ENCODE measurements at regions not wholly inside any gene's neighbourhood (a gene's known extent, or its start where the extent isn't known, plus 50 kb on each side); places are given as distances from the start of the nearest gene placed in this dataset.
"Not testable (repeated sequence)": the region's sequence is repeated elsewhere in the genome, so short reads cannot be mapped to it uniquely, and the experiment has no call there.

GRCh38 chr1:224548676-224549075 lies 67.4 kb upstream of the CNIH3 start:
- Histone ChIP-seq H3K4me1 (ENCODE audit: insufficient read depth, low read length) (peaks cover 12% of the 10 kb centered on the region), H3K9me3 (ENCODE audit: low read depth, low read length) (no peaks in the 10 kb centered on the region), H3K4me3 (ENCODE audit: insufficient read depth, low read length) (no peak overlapping the region), H3K27me3 (ENCODE audit: insufficient read depth, low read length) (no peaks in the 10 kb centered on the region), H3K27ac (ENCODE audit: low read depth, low read length) (no peak overlapping the region), H4K20me1 (ENCODE audit: insufficient read depth, low read length) (no peaks in the 10 kb centered on the region), H3K36me3 (ENCODE audit: insufficient read depth, low read length) (no peaks in the 10 kb centered on the region), H3K4me2 (ENCODE audit: insufficient read depth, low read length) (no peak overlapping the region), H2AFZ (ENCODE audit: low read length) (no peak overlapping the region), H3K79me2 (ENCODE audit: insufficient read depth, low read length) (no peaks in the 10 kb centered on the region)
- DNase-seq (ENCODE audit: insufficient read length, low spot score, missing footprints), result no peak
- TF ChIP-seq CTCF (IDR thresholded peaks at IDR 0.05; ENCODE audit: extremely low read depth, low read depth, low read length), result no peak

- not testable (repeated sequence) for H4K20me1 ChIP-seq (ENCODE audit: insufficient read depth, low read length); DNase-seq (ENCODE audit: insufficient read length, low spot score, missing footprints); H3K36me3 ChIP-seq (ENCODE audit: insufficient read depth, low read length); H2AFZ ChIP-seq (ENCODE audit: low read length); H3K4me3 ChIP-seq (ENCODE audit: insufficient read depth, low read length); H3K4me2 ChIP-seq (ENCODE audit: insufficient read depth, low read length); H3K27ac ChIP-seq (ENCODE audit: low read depth, low read length); H3K79me2 ChIP-seq (ENCODE audit: insufficient read depth, low read length); H3K27me3 ChIP-seq (ENCODE audit: insufficient read depth, low read length); H3K4me1 ChIP-seq (ENCODE audit: insufficient read depth, low read length); H3K9me3 ChIP-seq (ENCODE audit: low read depth, low read length)
These were observed 64.9 kb upstream of the CNIH3 start for GRCh38 chr1:224551189-224551588.

GRCh38 chr1:224554056-224554455 lies 62.1 kb upstream of the CNIH3 start:
- H3K9me3 ChIP-seq (ENCODE audit: low read depth, low read length), result no peaks in the 10 kb centered on the region
- no peak for TF ChIP-seq CTCF (IDR thresholded peaks at IDR 0.05; ENCODE audit: extremely low read depth, low read depth, low read length)
- no peaks in the 10 kb centered on the region for H3K27me3 ChIP-seq (ENCODE audit: insufficient read depth, low read length)
- H4K20me1 ChIP-seq (ENCODE audit: insufficient read depth, low read length), result no peaks in the 10 kb centered on the region
- no peak overlapping the region for H3K4me2 ChIP-seq (ENCODE audit: insufficient read depth, low read length)
- no peak overlapping the region for H3K4me3 ChIP-seq (ENCODE audit: insufficient read depth, low read length)
- H3K79me2 ChIP-seq (ENCODE audit: insufficient read depth, low read length), result no peaks in the 10 kb centered on the region
- no peaks in the 10 kb centered on the region for H3K36me3 ChIP-seq (ENCODE audit: insufficient read depth, low read length)
- no peak for DNase-seq (ENCODE audit: insufficient read length, low spot score, missing footprints)
- no peak overlapping the region for H3K27ac ChIP-seq (ENCODE audit: low read depth, low read length)
- H2AFZ ChIP-seq (ENCODE audit: low read length), result no peak overlapping the region
- no peaks in the 10 kb centered on the region for H3K4me1 ChIP-seq (ENCODE audit: insufficient read depth, low read length)

- Histone ChIP-seq H3K4me1 (ENCODE audit: insufficient read depth, low read length) (no peaks in the 10 kb centered on the region), H3K36me3 (ENCODE audit: insufficient read depth, low read length) (no peaks in the 10 kb centered on the region), H4K20me1 (ENCODE audit: insufficient read depth, low read length) (no peaks in the 10 kb centered on the region), H3K4me2 (ENCODE audit: insufficient read depth, low read length) (no peak overlapping the region), H3K9me3 (ENCODE audit: low read depth, low read length) (no peaks in the 10 kb centered on the region), H3K27ac (ENCODE audit: low read depth, low read length) (no peak overlapping the region), H3K4me3 (ENCODE audit: insufficient read depth, low read length) (no peak overlapping the region), H3K27me3 (ENCODE audit: insufficient read depth, low read length) (no peaks in the 10 kb centered on the region), H2AFZ (ENCODE audit: low read length) (no peak overlapping the region), H3K79me2 (ENCODE audit: insufficient read depth, low read length) (no peaks in the 10 kb centered on the region)
- no peak for DNase-seq (ENCODE audit: insufficient read length, low spot score, missing footprints)
- no peak for TF ChIP-seq CTCF (IDR thresholded peaks at IDR 0.05; ENCODE audit: extremely low read depth, low read depth, low read length)
These were observed 61.4 kb upstream of the CNIH3 start for GRCh38 chr1:224554620-224555259.

All from osteoblast (primary cell).